ENCODE measurements at regions not wholly inside any gene's neighbourhood (a gene's known extent, or its start where the extent isn't known, plus 50 kb on each side); places are given as distances from the start of the nearest gene placed in this dataset.
A peak's percentile ranks its signal among the peaks of the same experiment; 100 is the strongest.

DNA sequence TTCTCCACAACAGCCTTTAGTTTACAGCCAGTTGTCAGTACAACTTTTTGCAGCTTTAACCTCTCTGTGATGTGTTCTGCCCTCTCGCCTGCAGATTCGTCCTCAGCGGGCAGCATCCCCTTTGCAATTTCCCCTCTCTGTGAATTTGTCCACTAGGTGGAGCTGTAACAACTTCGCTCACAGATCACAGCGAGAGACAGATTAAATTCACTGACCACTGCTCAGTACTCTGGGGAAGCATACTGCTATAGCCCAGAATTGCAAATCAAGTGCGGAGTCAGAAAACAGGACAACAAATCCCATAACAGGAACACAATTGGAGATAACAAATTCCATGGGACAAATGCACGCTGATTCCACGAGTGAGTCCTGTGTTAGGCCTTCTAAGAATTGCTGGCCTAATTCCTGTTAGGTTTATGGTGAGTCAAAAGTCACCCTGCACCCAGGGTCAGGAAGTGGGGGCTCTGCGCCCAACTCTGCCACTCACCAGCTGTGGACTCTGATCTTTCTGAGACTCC lies 2124.9 kb downstream of the MAT2B start:
- TF ChIP-seq, protein P1, sequence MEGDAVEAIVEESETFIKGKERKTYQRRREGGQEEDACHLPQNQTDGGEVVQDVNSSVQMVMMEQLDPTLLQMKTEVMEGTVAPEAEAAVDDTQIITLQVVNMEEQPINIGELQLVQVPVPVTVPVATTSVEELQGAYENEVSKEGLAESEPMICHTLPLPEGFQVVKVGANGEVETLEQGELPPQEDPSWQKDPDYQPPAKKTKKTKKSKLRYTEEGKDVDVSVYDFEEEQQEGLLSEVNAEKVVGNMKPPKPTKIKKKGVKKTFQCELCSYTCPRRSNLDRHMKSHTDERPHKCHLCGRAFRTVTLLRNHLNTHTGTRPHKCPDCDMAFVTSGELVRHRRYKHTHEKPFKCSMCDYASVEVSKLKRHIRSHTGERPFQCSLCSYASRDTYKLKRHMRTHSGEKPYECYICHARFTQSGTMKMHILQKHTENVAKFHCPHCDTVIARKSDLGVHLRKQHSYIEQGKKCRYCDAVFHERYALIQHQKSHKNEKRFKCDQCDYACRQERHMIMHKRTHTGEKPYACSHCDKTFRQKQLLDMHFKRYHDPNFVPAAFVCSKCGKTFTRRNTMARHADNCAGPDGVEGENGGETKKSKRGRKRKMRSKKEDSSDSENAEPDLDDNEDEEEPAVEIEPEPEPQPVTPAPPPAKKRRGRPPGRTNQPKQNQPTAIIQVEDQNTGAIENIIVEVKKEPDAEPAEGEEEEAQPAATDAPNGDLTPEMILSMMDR (IDR thresholded peaks at IDR 0.05; ENCODE audit: insufficient read depth, low read length): peak; percentile 43
- peak; percentile 9 for DNase-seq (ENCODE audit: low read depth)
- H3K4me3 ChIP-seq (ENCODE audit: low read depth, low read length): no peak overlapping the region

- TF ChIP-seq, protein P1 (IDR thresholded peaks at IDR 0.05; ENCODE audit: insufficient read depth, low read length): no peak
- H3K4me3 ChIP-seq (ENCODE audit: low read depth, low read length): no peak overlapping the region
- DNase-seq (ENCODE audit: low read depth): no peak
Observed at GRCh38 chr5:165631235-165631634, 2125.8 kb downstream of the MAT2B start.

DNA sequence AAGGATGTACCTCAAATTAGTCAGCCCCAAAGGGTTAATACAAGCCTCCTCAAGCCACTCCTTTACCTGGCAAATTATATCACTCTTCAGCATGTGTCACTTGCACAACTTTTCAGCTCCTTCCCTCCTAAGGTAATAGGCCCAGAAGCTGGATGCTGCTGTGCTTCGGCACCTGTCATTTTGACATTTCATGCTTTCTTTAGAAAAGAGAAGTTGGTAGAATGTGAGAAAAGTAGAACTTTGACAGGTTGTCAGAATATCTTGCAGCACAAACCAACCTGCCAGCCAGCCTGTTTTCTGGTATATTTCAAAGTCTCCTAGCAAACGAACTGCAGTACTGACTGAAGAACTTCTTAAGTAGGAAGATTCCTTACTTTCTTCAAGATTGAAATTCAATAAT lies 2136.9 kb downstream of the MAT2B start:
- no peak for DNase-seq (ENCODE audit: low read depth)
- TF ChIP-seq, protein P1 (IDR thresholded peaks at IDR 0.05; ENCODE audit: insufficient read depth, low read length): no peak
- no peak overlapping the region for H3K4me3 ChIP-seq (ENCODE audit: low read depth, low read length)

GRCh38 chr5:165665735-165666400 lies 2160.4 kb downstream of the MAT2B start:
- no peak for DNase-seq (ENCODE audit: low read depth)
- H3K4me3 ChIP-seq (ENCODE audit: low read depth, low read length): no peak overlapping the region
- TF ChIP-seq, protein P1 (IDR thresholded peaks at IDR 0.05; ENCODE audit: insufficient read depth, low read length): no peak

- TF ChIP-seq, protein P1 (IDR thresholded peaks at IDR 0.05; ENCODE audit: insufficient read depth, low read length): no peak
- no peak overlapping the region for H3K4me3 ChIP-seq (ENCODE audit: low read depth, low read length)
Observed at GRCh38 chr5:165673499-165673898, 2168.1 kb downstream of the MAT2B start.

GRCh38 chr5:165695796-165696195 lies 2190.4 kb downstream of the MAT2B start:
- H3K4me3 ChIP-seq (ENCODE audit: low read depth, low read length): no peak overlapping the region
- TF ChIP-seq, protein P1 (IDR thresholded peaks at IDR 0.05; ENCODE audit: insufficient read depth, low read length): no peak
- no peak for DNase-seq (ENCODE audit: low read depth)

More at GRCh38 chr5:165673499-165673898, 2168.1 kb downstream of the MAT2B start:
- no peak for DNase-seq (ENCODE audit: low read depth)
